Type B pancreatic cell (in vitro differentiated cells): ENCODE measurements at regions not wholly inside any gene's neighbourhood (a gene's known extent, or its start where the extent isn't known, plus 50 kb on each side); places are given as distances from the start of the nearest gene placed in this dataset.

Experiments
- DNase-seq: peaks from one replicate; pipeline ENCODE4 v3.0.0; 2021; ENCODE audit warnings: mixed read lengths; ENCODE audit not compliant: unreplicated experiment; ENCODE audit errors: extremely low spot score
- H3K27ac Mint-ChIP-seq: 2 replicates; pipeline ENCODE4 v1.8.0; 2021; ENCODE audit warnings: mild to moderate bottlenecking, mixed read lengths
- H3K27me3 Mint-ChIP-seq: 2 replicates; pipeline ENCODE4 v1.8.0; 2021; ENCODE audit warnings: mixed read lengths
- H3K36me3 Mint-ChIP-seq: 2 replicates; pipeline ENCODE4 v1.8.0; 2021; ENCODE audit warnings: mixed read lengths
- H3K4me1 Mint-ChIP-seq: one replicate; pipeline ENCODE4 v1.8.0; 2021; ENCODE audit warnings: mixed read lengths; ENCODE audit not compliant: unreplicated experiment
- H3K4me3 Mint-ChIP-seq: 2 replicates; pipeline ENCODE4 v1.8.0; 2021; ENCODE audit warnings: mild to moderate bottlenecking, mixed read lengths
- H3K9me3 Mint-ChIP-seq: 2 replicates; pipeline ENCODE4 v1.8.0; 2021; ENCODE audit warnings: mixed read lengths
- CTCF ChIP-seq: fragments of 200-600 bp; sonication (generic); conservative IDR thresholded peaks from 2 replicates; pipeline ENCODE4 v1.5.0; 2021; ENCODE audit warnings: antibody characterized with exemption, mild to moderate bottlenecking

- TF ChIP-seq CTCF, result no peak
- H3K9me3 Mint-ChIP-seq, result no peaks in the 10 kb centered on the region
- no peak overlapping the region for H3K4me3 Mint-ChIP-seq
- H3K27me3 Mint-ChIP-seq, result peaks cover 2% of the 10 kb centered on the region
- DNase-seq, result no peak
- H3K36me3 Mint-ChIP-seq, result no peaks in the 10 kb centered on the region
- no peak overlapping the region for H3K27ac Mint-ChIP-seq
- H3K4me1 Mint-ChIP-seq, result peaks cover 13% of the 10 kb centered on the region
These were observed 211.5 kb downstream of the RAD51AP2 start for GRCh38 chr2:17306706-17307105.

- no peaks in the 10 kb centered on the region for H3K9me3 Mint-ChIP-seq
- H3K27ac Mint-ChIP-seq, result no peak overlapping the region
- no peak for TF ChIP-seq CTCF
- H3K27me3 Mint-ChIP-seq, result peaks cover 5% of the 10 kb centered on the region
- no peak for DNase-seq
- H3K36me3 Mint-ChIP-seq, result no peaks in the 10 kb centered on the region
- H3K4me3 Mint-ChIP-seq, result no peak overlapping the region
- peaks cover 13% of the 10 kb centered on the region for H3K4me1 Mint-ChIP-seq
These were observed 212.0 kb downstream of the RAD51AP2 start for GRCh38 chr2:17306219-17306618.

- H3K4me1 Mint-ChIP-seq, result peaks cover 13% of the 10 kb centered on the region
- no peaks in the 10 kb centered on the region for H3K36me3 Mint-ChIP-seq
- H3K27me3 Mint-ChIP-seq, result peaks cover 4% of the 10 kb centered on the region
- H3K9me3 Mint-ChIP-seq, result no peaks in the 10 kb centered on the region
- no peak overlapping the region for H3K4me3 Mint-ChIP-seq
- no peak for DNase-seq
- no peak overlapping the region for H3K27ac Mint-ChIP-seq
- no peak for TF ChIP-seq CTCF
These were observed 214.7 kb downstream of the RAD51AP2 start for GRCh38 chr2:17303521-17303920.

GRCh38 chr2:17303054-17303453 is 215.2 kb downstream of the RAD51AP2 start:
- H3K9me3 Mint-ChIP-seq, result no peaks in the 10 kb centered on the region
- peaks cover 4% of the 10 kb centered on the region for H3K27me3 Mint-ChIP-seq
- peaks cover 13% of the 10 kb centered on the region for H3K4me1 Mint-ChIP-seq
- no peak for DNase-seq
- H3K36me3 Mint-ChIP-seq, result no peaks in the 10 kb centered on the region
- H3K27ac Mint-ChIP-seq, result no peak overlapping the region
- no peak for TF ChIP-seq CTCF
- H3K4me3 Mint-ChIP-seq, result no peak overlapping the region

- Mint-ChIP-seq H3K9me3 (no peaks in the 10 kb centered on the region), H3K4me3 (no peak overlapping the region), H3K4me1 (peaks cover 13% of the 10 kb centered on the region), H3K27ac (no peak overlapping the region), H3K36me3 (no peaks in the 10 kb centered on the region), H3K27me3 (peaks cover 4% of the 10 kb centered on the region)
- no peak for DNase-seq
- TF ChIP-seq CTCF, result no peak
These were observed 216.0 kb downstream of the RAD51AP2 start for GRCh38 chr2:17302281-17302680.

GRCh38 chr2:17301437-17301836 is 216.8 kb downstream of the RAD51AP2 start:
- no peak for TF ChIP-seq CTCF
- Mint-ChIP-seq H3K27ac (no peak overlapping the region), H3K4me1 (peaks cover 6% of the 10 kb centered on the region)

More at GRCh38 chr2:17301437-17301836, 216.8 kb downstream of the RAD51AP2 start:
- Mint-ChIP-seq H3K27me3 (peaks cover 4% of the 10 kb centered on the region), H3K4me3 (no peak overlapping the region), H3K9me3 (no peaks in the 10 kb centered on the region), H3K36me3 (no peaks in the 10 kb centered on the region)
- no peak for DNase-seq
